MCF 10A (cell line): ENCODE measurements at regions not wholly inside any gene's neighbourhood (a gene's known extent, or its start where the extent isn't known, plus 50 kb on each side); places are given as distances from the start of the nearest gene placed in this dataset.
A peak's percentile ranks its signal among the peaks of the same experiment; 100 is the strongest.

Source experiments
- BruUV-seq: library from RNA; stranded (reverse); fragments of 400-500 nt; replicated peaks from 2 replicates; lab custom pipeline; 2021; lab: Mats Ljungman, UMichigan
- CTCF ChIA-PET: fragments of 300-600 bp; sonication (Branson Sonifier 250); formaldehyde crosslinking; extraction: SDS; loops from one replicate; lab custom pipeline; 2021; ENCODE audit warnings: antibody characterized with exemption, inconsistent platforms; lab: Yijun Ruan, JAX
- POLR2A ChIA-PET: fragments of 300-600, 350-650 bp; sonication (Branson Sonifier 250); formaldehyde crosslinking; extraction: SDS; loops from one replicate; lab custom pipeline; 2020; ENCODE audit warnings: antibody characterized with exemption, inconsistent platforms; lab: Yijun Ruan, JAX
- DNase-seq: peaks from one replicate; pipeline ENCODE4 v3.0.0-alpha.2; 2018; ENCODE audit not compliant: unreplicated experiment
- H3K27ac Mint-ChIP-seq: one replicate; pipeline ENCODE4 v1.8.0; 2022; ENCODE audit warnings: mild to moderate bottlenecking, low read depth, mixed read lengths; ENCODE audit not compliant: unreplicated experiment
- H3K27me3 Mint-ChIP-seq: one replicate; pipeline ENCODE4 v1.8.0; 2022; ENCODE audit warnings: mixed read lengths; ENCODE audit not compliant: insufficient read depth, unreplicated experiment
- H3K36me3 Mint-ChIP-seq: one replicate; pipeline ENCODE4 v1.8.0; 2022; ENCODE audit warnings: mild to moderate bottlenecking, moderate library complexity, mixed read lengths; ENCODE audit not compliant: insufficient read depth, unreplicated experiment
- H3K4me1 Mint-ChIP-seq: one replicate; pipeline ENCODE4 v1.8.0; 2022; ENCODE audit warnings: mixed read lengths; ENCODE audit not compliant: insufficient read depth, unreplicated experiment
- H3K4me3 Mint-ChIP-seq: one replicate; pipeline ENCODE4 v1.8.0; 2022; ENCODE audit warnings: mild to moderate bottlenecking, moderate library complexity, mixed read lengths; ENCODE audit not compliant: unreplicated experiment
- H3K9me3 Mint-ChIP-seq: one replicate; pipeline ENCODE4 v1.8.0; 2022; ENCODE audit warnings: mixed read lengths; ENCODE audit not compliant: unreplicated experiment
- CTCF ChIP-seq: fragments of 200-600 bp; IDR thresholded peaks from one replicate; pipeline ENCODE4 v1.8.0; 2022; ENCODE audit warnings: antibody characterized with exemption, mild to moderate bottlenecking; ENCODE audit not compliant: unreplicated experiment
- intact Hi-C: fragments of 100-400 bp; cut with micrococcal nuclease; formaldehyde crosslinking; loops from 2 replicates; pipeline ENCODE4 v1.14.1; 2022

- BruUV-seq = no TSS peak
- no peaks in the 10 kb centered on the region for H3K9me3 Mint-ChIP-seq
- DNase-seq = no peak
- peaks cover 6% of the 10 kb centered on the region for H3K4me1 Mint-ChIP-seq
- POLR2A ChIA-PET = interaction anchor here (1.4 kb wide), 1 partner anchor 26 kb away, joined by 4 read pairs; no protein-coding TSS in a partner anchor
- H3K4me3 Mint-ChIP-seq = no peak overlapping the region
- no peaks in the 10 kb centered on the region for H3K27me3 Mint-ChIP-seq
- H3K36me3 Mint-ChIP-seq = peaks cover 5% of the 10 kb centered on the region
- TF ChIP-seq CTCF = no peak
- CTCF ChIA-PET = no interaction called here
- intact Hi-C loops = no loop called here
- no peak overlapping the region for H3K27ac Mint-ChIP-seq
Measured at GRCh38 chr15:92843814-92844213, 56.3 kb upstream of the CHD2 start.

GRCh38 chr15:92845126-92845508, 55.0 kb upstream of the CHD2 start:
- DNase-seq = peak; percentile 42
- BruUV-seq = no TSS peak
- Mint-ChIP-seq H3K4me1 (peaks cover 6% of the 10 kb centered on the region), H3K27ac (peak overlapping the region; percentile 2), H3K36me3 (peaks cover 5% of the 10 kb centered on the region), H3K4me3 (no peak overlapping the region), H3K27me3 (no peaks in the 10 kb centered on the region), H3K9me3 (no peaks in the 10 kb centered on the region)
- POLR2A ChIA-PET = interaction anchor here (2.2 kb wide), 1 partner anchor 13 kb away, joined by 14 read pairs; no protein-coding TSS in a partner anchor
- TF ChIP-seq CTCF = no peak
- CTCF ChIA-PET = no interaction called here
- intact Hi-C loops = no loop called here

- no peak for TF ChIP-seq CTCF
- CTCF ChIA-PET = interaction anchor here (0.7 kb wide), 1 partner anchor 1781 kb away, joined by 3 read pairs; no protein-coding TSS in a partner anchor
- H3K4me3 Mint-ChIP-seq = no peak overlapping the region
- H3K36me3 Mint-ChIP-seq = peaks cover 5% of the 10 kb centered on the region
- peaks cover 6% of the 10 kb centered on the region for H3K4me1 Mint-ChIP-seq
- intact Hi-C loops = no loop called here
- DNase-seq = no peak
- no peaks in the 10 kb centered on the region for H3K27me3 Mint-ChIP-seq
- H3K9me3 Mint-ChIP-seq = no peaks in the 10 kb centered on the region
- H3K27ac Mint-ChIP-seq = no peak overlapping the region
- POLR2A ChIA-PET = interaction anchor here (2.2 kb wide), 1 partner anchor 15 kb away, joined by 14 read pairs; no protein-coding TSS in a partner anchor
- BruUV-seq = no TSS peak
Measured at GRCh38 chr15:92846741-92847140, 53.4 kb upstream of the CHD2 start.

GRCh38 chr15:92847841-92848240, 52.3 kb upstream of the CHD2 start:
- no TSS peak for BruUV-seq
- ChIA-PET POLR2A (no interaction called here), CTCF (no interaction called here)
- no peaks in the 10 kb centered on the region for H3K9me3 Mint-ChIP-seq
- H3K27me3 Mint-ChIP-seq = no peaks in the 10 kb centered on the region
- no peak for DNase-seq
- H3K4me1 Mint-ChIP-seq = peaks cover 6% of the 10 kb centered on the region
- peaks cover 5% of the 10 kb centered on the region for H3K36me3 Mint-ChIP-seq
- H3K27ac Mint-ChIP-seq = no peak overlapping the region
- no peak for TF ChIP-seq CTCF
- H3K4me3 Mint-ChIP-seq = no peak overlapping the region
- intact Hi-C loops = no loop called here
